Fibroblast of skin of abdomen (primary cell): ENCODE measurements at regions not wholly inside any gene's neighbourhood (a gene's known extent, or its start where the extent isn't known, plus 50 kb on each side); places are given as distances from the start of the nearest gene placed in this dataset.
"Not testable (repeated sequence)": the region's sequence is repeated elsewhere in the genome, so short reads cannot be mapped to it uniquely, and the experiment has no call there.

Experiments
- DNase-seq: peaks from one replicate; pipeline ENCODE4 v3.0.0-alpha.2; 2013

GRCh38 chr6:154923199-154923869, 71.8 kb upstream of the TIAM2 start:
- DNase-seq, result no peak

GRCh38 chr6:154925130-154925529, 70.0 kb upstream of the TIAM2 start:
- no peak for DNase-seq

GRCh38 chr6:154926366-154926765, 68.7 kb upstream of the TIAM2 start:
- no peak for DNase-seq

GRCh38 chr6:154928325-154928922, 66.7 kb upstream of the TIAM2 start:
- DNase-seq, result peak; percentile 74

- DNase-seq, result no peak
Observed at GRCh38 chr6:154930451-154930851, 64.7 kb upstream of the TIAM2 start.

- peak; percentile 86 for DNase-seq
Observed at GRCh38 chr6:154931711-154932424, 63.2 kb upstream of the TIAM2 start.

DNA sequence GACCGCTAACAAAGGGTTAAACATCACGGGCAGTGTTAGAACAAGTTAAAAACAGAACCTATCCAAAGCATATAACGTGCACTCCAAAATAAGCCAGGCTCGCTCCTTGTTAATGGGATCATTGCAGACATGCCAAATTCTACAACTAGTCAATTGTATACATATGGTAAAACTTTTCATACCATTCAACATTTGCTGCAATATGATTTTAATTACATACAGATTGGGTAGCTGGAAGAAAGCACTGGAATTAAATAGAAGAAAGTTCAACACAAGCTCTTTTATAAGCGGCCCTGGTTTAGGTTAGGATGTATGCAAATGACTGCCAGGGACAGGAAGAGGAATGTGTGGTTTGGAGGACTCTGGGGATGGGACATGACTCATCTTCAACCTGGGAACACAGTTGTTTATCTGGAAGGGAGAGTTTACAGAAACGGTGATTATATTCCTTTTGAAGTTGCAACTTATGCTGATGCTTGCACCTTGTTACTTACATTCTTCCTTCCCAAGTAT, 62.5 kb upstream of the TIAM2 start:
- peak; percentile 96 for DNase-seq

DNA sequence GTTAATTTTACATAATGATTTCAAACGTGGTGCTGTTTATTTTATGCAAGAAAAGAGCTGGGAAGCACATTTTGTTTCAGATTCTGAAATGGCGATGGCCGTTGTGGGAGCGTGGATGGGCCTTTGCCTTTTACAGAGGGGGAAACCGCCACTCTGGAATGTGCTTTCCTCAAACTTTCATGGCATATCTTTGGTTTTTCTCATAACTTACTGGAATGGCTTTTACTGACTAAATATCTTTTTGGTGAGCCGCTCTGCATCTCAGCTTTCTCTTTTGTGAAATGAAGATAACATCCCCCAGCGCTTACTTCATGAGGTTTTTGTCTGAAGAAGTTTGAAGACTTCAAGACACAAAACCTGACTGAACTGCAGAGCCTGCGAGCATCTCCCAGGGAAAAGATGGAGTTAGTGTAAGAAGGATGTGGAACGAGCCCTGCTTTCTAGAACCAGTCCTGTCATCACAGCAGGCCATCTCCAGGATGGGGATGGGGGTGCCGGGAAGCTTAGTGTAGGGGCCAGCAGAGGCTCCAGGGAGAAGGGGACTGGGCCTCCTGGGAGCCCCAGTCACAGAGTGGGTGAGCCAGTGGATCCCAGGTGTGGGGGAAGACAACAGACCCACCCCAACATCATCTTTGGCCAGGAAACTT, 61.8 kb upstream of the TIAM2 start:
- DNase-seq, result peak; percentile 90

DNA sequence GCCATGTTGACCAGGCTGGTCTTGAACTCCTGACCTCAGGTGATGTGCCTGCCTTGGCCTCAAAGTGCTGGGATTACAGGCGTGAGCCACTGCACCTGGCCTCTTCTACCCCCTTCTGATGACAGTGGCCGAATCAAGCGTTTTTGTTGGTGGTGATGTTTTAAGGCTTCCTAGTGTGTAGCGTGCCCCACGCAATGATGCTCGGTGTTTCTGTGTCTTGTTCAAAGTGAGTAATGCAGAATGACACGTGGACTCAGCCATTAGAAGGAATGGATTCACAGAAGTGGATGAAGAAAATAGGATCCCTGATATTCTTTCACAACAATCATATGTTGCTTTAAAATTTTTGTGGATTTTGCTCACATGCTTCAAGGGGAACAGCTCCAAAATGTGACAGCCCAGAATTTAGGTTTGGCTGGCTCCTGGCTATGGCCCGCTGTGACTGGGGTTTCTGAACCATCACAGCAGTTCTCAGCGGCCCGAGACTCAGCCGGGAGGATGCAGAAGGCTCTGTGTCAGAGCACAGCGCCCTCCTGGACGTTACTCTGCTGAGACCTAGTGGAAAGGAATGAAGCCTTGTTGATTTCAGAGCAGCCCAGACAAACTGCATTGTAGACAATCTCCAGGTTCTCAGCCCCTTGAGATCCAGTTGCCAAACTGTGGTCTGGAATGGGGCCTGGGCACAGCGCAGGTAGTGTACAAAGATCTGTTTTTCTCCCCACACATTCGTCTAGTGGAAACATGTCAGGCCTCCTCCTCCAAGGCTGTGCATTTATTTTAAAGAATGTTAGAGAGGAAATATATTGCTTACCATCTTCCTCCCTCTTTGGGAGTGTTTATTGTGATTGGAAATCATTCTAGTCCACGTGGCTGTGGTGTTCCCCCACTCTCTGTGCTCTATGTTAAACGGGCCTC, 57.6 kb upstream of the TIAM2 start:
- peak; percentile 21 for DNase-seq

DNA sequence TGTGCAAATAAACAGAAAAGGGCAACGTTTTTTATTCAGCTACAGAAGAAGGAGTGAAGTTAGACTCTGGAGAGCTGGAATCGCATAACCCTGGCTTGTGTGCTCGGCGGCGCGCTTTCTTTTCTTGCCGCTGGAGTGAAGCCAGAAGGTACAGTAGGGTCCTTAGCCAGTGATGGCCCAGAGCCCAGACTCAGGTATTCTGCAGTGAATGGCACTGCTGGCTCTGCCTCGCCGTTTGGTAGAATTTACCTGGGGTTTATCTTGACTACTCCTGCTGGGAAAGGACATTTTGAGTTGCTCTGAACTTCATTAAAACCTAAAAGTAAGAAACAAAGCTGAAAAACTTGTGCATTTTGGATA, 56.9 kb upstream of the TIAM2 start:
- DNase-seq, result no peak

DNA sequence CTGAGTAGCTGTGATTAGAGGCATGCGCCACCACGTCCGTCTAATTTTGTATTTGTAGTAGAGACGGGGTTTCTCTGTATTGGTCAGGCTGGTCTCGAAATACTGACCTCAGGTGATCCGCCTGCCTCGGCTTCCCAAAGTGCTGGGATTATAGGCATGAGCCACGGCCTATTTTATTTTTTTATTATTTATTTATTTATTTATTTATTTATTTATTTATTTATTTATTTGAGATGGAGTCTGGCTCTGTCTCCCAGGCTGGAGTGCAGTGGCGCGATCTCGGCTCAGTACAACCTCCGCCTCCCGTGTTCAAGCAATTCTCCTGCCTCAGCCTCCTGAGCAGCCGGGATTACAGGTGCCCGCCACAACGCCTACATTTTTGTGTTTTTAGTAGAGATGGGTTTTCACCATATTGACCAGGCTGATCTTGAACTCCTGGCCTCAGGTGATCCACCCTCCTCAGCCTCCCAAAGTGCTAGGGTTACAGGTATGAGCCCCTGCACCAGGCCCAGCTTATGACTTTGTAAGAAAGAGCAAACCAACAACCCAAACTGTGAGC, 56.3 kb upstream of the TIAM2 start:
- not testable (repeated sequence) for DNase-seq

GRCh38 chr6:154942770-154943169, 52.3 kb upstream of the TIAM2 start:
- no peak for DNase-seq

DNA sequence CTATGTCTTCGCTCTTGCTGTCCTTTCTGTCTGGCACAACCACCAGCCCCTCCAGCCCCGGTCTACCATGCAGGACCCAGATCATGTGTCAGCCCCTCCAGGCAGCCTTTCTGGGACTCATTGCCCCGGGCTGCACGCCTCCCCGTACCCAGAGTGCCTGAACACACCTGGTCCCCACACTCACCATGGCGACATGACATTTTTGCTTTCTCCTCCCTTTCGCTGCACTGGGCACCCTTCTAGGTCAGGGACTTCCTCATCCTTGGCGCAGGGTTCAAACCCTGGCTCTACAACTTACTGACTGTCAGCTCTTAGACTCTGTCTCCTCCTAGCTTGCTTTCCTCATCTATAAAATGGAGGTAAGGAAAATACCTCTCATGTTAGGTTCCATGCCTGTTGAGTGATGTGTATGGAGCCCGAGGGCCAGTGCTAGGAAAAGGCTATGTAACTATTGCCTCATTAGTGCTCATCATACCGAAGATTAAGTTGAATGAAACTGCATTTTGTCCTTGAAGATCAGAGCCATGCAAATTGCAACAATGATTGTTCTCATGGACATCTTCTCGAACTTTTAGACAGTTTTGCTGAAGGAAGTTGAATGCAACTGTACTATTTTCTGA, 49.7 kb upstream of the TIAM2 start:
- no peak for DNase-seq
